GM12878 (cell line): ENCODE measurements at regions not wholly inside any gene's neighbourhood (a gene's known extent, or its start where the extent isn't known, plus 50 kb on each side); places are given as distances from the start of the nearest gene placed in this dataset.

ENCODE experiments used
- ATAC-seq: fragments of 200-7000 bp; cut with Tn5 transposase; 3 replicates; pipeline ENCODE4 v1.9.1; 2020; ENCODE audit warnings: mild to moderate bottlenecking, moderate library complexity
- BruUV-seq: library from RNA; stranded (reverse); fragments of 400-500 nt; replicated peaks from 2 replicates; lab custom pipeline; 2021; lab: Mats Ljungman, UMichigan
- CTCF ChIA-PET: fragments of 300-600 bp; sonication (Branson Sonifier 250); formaldehyde crosslinking; extraction: SDS; loops from one replicate; lab custom pipeline; 2021; ENCODE audit warnings: inconsistent platforms; lab: Yijun Ruan, JAX
- POLR2A ChIA-PET: fragments of 350-600 bp; formaldehyde crosslinking; extraction: SDS; loops from one replicate; lab custom pipeline; 2021; ENCODE audit warnings: inconsistent platforms; lab: Charles Lee
- RAD21 ChIA-PET: fragments of 300-600 bp; sonication (Branson Sonifier 250); formaldehyde crosslinking; loops from one replicate; lab custom pipeline; 2023; ENCODE audit warnings: antibody characterized with exemption; ENCODE audit not compliant: unreplicated experiment; lab: Charles Lee
- SMC1A ChIA-PET: fragments of 300-600 bp; sonication (Branson Sonifier 250); formaldehyde crosslinking; loops from one replicate; lab custom pipeline; 2023; ENCODE audit not compliant: unreplicated experiment, uncharacterized antibody; lab: Charles Lee
- DNase-seq: peaks from one replicate; pipeline ENCODE4 v3.0.0-alpha.2; 2011; ENCODE audit warnings: low read depth, low spot score
- FAIRE-seq: peaks from 3 replicates; lab custom pipeline; 2011; peaks lifted over from hg19 to GRCh38; lab: Jason Lieb, UNC
- H2AFZ ChIP-seq: 2 replicates; pipeline ENCODE4 v1.6.0; 2011; ENCODE audit warnings: low read depth, low read length, control low read depth; ENCODE audit not compliant: control insufficient read depth
- H3K27ac ChIP-seq: 2 replicates; pipeline ENCODE4 v1.5.1; 2011; ENCODE audit warnings: control low read depth; ENCODE audit not compliant: control insufficient read depth, insufficient read depth
- H3K27me3 ChIP-seq, 2 experiments: replicated peaks in 1 of 2; 2 replicates each; pipeline versions ENCODE4 v1.6.0 to v1.6.1; 2011; ENCODE audit warnings: low read length in 1 of 2; ENCODE audit not compliant: control insufficient read depth in 2 of 2, insufficient read depth in 2 of 2
- H3K36me3 ChIP-seq, 2 experiments: 2 replicates each; pipeline ENCODE4 v1.5.1; 2011; ENCODE audit warnings: low read length in 1 of 2; ENCODE audit not compliant: control insufficient read depth in 2 of 2, insufficient read depth in 2 of 2
- H3K4me1 ChIP-seq: 2 replicates; pipeline ENCODE4 v1.6.1; 2011; ENCODE audit warnings: mild to moderate bottlenecking, low read length, moderate library complexity, mixed read lengths; ENCODE audit not compliant: control insufficient read depth, insufficient read depth
- H3K4me2 ChIP-seq: 2 replicates; pipeline ENCODE4 v1.6.0; 2011; ENCODE audit warnings: control low read depth; ENCODE audit not compliant: control insufficient read depth, insufficient read depth
- H3K4me3 ChIP-seq: fragments of 200-600 bp; sonication (generic); 2 replicates; pipeline ENCODE4 v1.5.1; 2016
- H3K79me2 ChIP-seq: 2 replicates; pipeline ENCODE4 v1.6.0; 2011; ENCODE audit warnings: low read length; ENCODE audit not compliant: control insufficient read depth, insufficient read depth
- H3K9ac ChIP-seq: 2 replicates; pipeline ENCODE4 v1.8.0; 2011; ENCODE audit warnings: low read length, control low read depth, mixed read lengths; ENCODE audit not compliant: control insufficient read depth, insufficient read depth
- H3K9me3 ChIP-seq: replicated peaks from 3 replicates; pipeline ENCODE4 v1.5.1; 2011; ENCODE audit warnings: mild to moderate bottlenecking, low read length; ENCODE audit not compliant: control insufficient read depth, insufficient read depth
- H4K20me1 ChIP-seq: 2 replicates; pipeline ENCODE4 v1.6.0; 2011; ENCODE audit not compliant: control insufficient read depth, insufficient read depth
- CBFB ChIP-seq: IDR thresholded peaks from 2 replicates; pipeline ENCODE4 v1.6.1; 2016; ENCODE audit warnings: antibody characterized with exemption, low read depth
- CREB1 ChIP-seq: IDR thresholded peaks from 2 replicates; pipeline ENCODE4 v1.6.1; 2012; ENCODE audit warnings: low read depth, mild to moderate bottlenecking, inconsistent platforms
- KLF5 ChIP-seq: fragments of 450-650 bp; IDR thresholded peaks from 2 replicates; pipeline ENCODE4 v1.6.1; 2014; ENCODE audit warnings: mild to moderate bottlenecking; ENCODE audit not compliant: partially characterized antibody
- MEF2B ChIP-seq: fragments of 450-650 bp; IDR thresholded peaks from 2 replicates; pipeline ENCODE4 v1.6.1; 2018; ENCODE audit warnings: mild to moderate bottlenecking, moderate library complexity; ENCODE audit not compliant: partially characterized antibody, poor library complexity, severe bottlenecking
- MYC ChIP-seq: IDR thresholded peaks from 2 replicates; pipeline ENCODE4 v1.6.1; 2011; ENCODE audit warnings: mild to moderate bottlenecking, low read length, moderate library complexity, inconsistent platforms; ENCODE audit not compliant: insufficient read depth, insufficient replicate concordance, insufficient read length, severe bottlenecking
- NFYA ChIP-seq: IDR thresholded peaks from 2 replicates; pipeline ENCODE4 v1.6.1; 2011; ENCODE audit warnings: low read depth, mild to moderate bottlenecking, low read length, improper control_type of control experiment, borderline replicate concordance
- RUNX3 ChIP-seq: IDR thresholded peaks from 2 replicates; pipeline ENCODE4 v1.6.1; 2012; ENCODE audit warnings: low read length, inconsistent platforms
- SIN3A ChIP-seq: IDR thresholded peaks from 2 replicates; pipeline ENCODE4 v1.6.1; 2012; ENCODE audit warnings: low read depth, low read length, improper control_type of control experiment
- SRF ChIP-seq, 2 experiments: IDR thresholded peaks; 2 replicates each; pipeline ENCODE4 v1.6.1; 2011; ENCODE audit warnings: low read depth in 2 of 2, low read length in 2 of 2, mild to moderate bottlenecking in 1 of 2, moderate library complexity in 1 of 2
- SUPT20H ChIP-seq: IDR thresholded peaks from 2 replicates; pipeline ENCODE4 v1.6.1; 2011; ENCODE audit warnings: low read depth, mild to moderate bottlenecking, low read length, moderate library complexity, borderline replicate concordance; ENCODE audit not compliant: control insufficient read depth
- WGBS: methylation state at CpG from one replicate; pipeline ENCODE4 v1.1.6; 2016; ENCODE audit warnings: low lambda C conversion rate; ENCODE audit not compliant: insufficient replicate concordance, insufficient coverage; ENCODE audit errors: missing lambda C conversion rate; 5-methylcytosine and 5-hydroxymethylcytosine counted together
- in situ Hi-C: fragments of 300-500 bp; cut with MboI; formaldehyde crosslinking; loops from 9 replicates; pipeline ENCODE4 v1.14.3; 2018; ENCODE audit warnings: mixed read lengths
- intact Hi-C: fragments of 100-400 bp; cut with micrococcal nuclease; formaldehyde crosslinking; loops from one replicate; pipeline ENCODE4 v1.14.2; 2022; ENCODE audit not compliant: unreplicated experiment
- TF ChIP-seq, protein P1 (sequence below): fragments of 450-650 bp; IDR thresholded peaks from 2 replicates; pipeline ENCODE4 v1.6.1; 2018; ENCODE audit warnings: borderline replicate concordance, mild to moderate bottlenecking; ENCODE audit not compliant: partially characterized antibody
- TF ChIP-seq, protein P2 (sequence below): IDR thresholded peaks from 2 replicates; pipeline ENCODE4 v1.6.1; 2011; ENCODE audit warnings: mild to moderate bottlenecking, low read depth, low read length, moderate library complexity; ENCODE audit not compliant: insufficient replicate concordance

DNA sequence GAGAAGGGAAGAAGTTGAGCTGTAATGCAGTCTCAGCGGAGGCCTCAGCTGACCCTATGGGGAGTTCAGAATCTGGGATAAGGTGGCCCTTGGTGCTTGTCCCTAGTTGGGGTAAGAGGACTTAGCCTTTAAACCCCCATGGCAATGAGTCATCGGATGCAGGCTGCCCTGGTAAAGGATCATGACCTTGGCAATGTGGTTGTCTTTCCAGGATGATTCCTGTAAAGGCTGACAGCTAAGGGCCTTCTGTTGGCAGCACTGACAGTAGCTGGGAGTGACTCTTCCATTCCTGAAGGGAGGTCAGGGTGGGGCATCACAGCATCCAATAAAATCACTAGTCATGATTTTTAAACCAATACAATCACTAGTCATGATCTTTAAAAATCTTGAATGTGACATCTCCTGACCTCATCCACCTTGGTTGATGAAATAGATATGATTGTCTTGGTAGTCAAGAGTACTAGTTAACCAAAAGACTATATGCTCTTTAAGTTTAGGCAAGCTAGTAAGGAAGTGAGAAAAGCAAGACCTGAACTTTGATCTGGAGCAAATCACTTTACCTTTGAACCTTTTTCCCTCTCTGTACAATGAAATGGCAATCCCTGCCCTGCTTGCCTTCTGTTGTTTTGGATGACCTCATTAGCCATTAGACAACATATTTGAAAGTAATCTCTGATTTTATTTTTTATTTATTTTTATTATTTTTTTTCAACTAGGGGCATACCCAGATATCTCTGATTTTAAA is 71.3 kb upstream of the CACNA1D start:
- H3K27ac ChIP-seq, result no peak overlapping the region
- intact Hi-C loops, result no loop called here
- ChIA-PET RAD21 (no interaction called here), SMC1A (no interaction called here), CTCF (no interaction called here), POLR2A (no interaction called here)
- no peak overlapping the region for H3K9ac ChIP-seq
- WGBS, result 55% methylated on average over 2 of the region's 2 CpGs
- FAIRE-seq (no peak), DNase-seq (no peak)
- in situ Hi-C loops, result no loop called here
- no peaks in the 10 kb centered on the region for H3K79me2 ChIP-seq
- H4K20me1 ChIP-seq, result no peaks in the 10 kb centered on the region
- no peaks in the 10 kb centered on the region for H3K27me3 ChIP-seq
- H3K4me2 ChIP-seq, result no peak overlapping the region
- H3K36me3 ChIP-seq, result no peaks in the 10 kb centered on the region
- TF ChIP-seq RUNX3 (no peak), CREB1 (no peak), SUPT20H (no peak), MEF2B (no peak), NFYA (no peak), MYC (no peak), SRF (IDR thresholded peaks at IDR 0.05; ENCODE audit: low read depth in 2 of 2, low read length in 2 of 2) (no peak), CBFB (no peak), KLF5 (no peak), SIN3A (no peak)
- TF ChIP-seq, protein P1, sequence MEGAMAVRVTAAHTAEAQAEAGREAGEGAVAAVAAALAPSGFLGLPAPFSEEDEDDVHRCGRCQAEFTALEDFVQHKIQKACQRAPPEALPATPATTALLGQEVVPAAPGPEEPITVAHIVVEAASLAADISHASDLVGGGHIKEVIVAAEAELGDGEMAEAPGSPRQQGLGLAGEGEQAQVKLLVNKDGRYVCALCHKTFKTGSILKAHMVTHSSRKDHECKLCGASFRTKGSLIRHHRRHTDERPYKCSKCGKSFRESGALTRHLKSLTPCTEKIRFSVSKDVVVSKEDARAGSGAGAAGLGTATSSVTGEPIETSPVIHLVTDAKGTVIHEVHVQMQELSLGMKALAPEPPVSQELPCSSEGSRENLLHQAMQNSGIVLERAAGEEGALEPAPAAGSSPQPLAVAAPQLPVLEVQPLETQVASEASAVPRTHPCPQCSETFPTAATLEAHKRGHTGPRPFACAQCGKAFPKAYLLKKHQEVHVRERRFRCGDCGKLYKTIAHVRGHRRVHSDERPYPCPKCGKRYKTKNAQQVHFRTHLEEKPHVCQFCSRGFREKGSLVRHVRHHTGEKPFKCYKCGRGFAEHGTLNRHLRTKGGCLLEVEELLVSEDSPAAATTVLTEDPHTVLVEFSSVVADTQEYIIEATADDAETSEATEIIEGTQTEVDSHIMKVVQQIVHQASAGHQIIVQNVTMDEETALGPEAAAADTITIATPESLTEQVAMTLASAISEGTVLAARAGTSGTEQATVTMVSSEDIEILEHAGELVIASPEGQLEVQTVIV, result no peak
- TF ChIP-seq, protein P2, sequence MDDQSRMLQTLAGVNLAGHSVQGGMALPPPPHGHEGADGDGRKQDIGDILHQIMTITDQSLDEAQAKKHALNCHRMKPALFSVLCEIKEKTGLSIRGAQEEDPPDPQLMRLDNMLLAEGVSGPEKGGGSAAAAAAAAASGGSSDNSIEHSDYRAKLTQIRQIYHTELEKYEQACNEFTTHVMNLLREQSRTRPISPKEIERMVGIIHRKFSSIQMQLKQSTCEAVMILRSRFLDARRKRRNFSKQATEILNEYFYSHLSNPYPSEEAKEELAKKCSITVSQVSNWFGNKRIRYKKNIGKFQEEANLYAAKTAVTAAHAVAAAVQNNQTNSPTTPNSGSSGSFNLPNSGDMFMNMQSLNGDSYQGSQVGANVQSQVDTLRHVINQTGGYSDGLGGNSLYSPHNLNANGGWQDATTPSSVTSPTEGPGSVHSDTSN, result no peak
- TF ChIP-seq, all 136 proteins: peak for 0
- no peaks in the 10 kb centered on the region for H3K9me3 ChIP-seq
- BruUV-seq, result no TSS peak
- no peak overlapping the region for H3K4me3 ChIP-seq
- H3K4me1 ChIP-seq, result no peaks in the 10 kb centered on the region
- H2AFZ ChIP-seq, result no peak overlapping the region
- ATAC-seq, result no peak
